LNCAP (cell line): ENCODE measurements at regions not wholly inside any gene's neighbourhood (a gene's known extent, or its start where the extent isn't known, plus 50 kb on each side); places are given as distances from the start of the nearest gene placed in this dataset.
A peak's percentile ranks its signal among the peaks of the same experiment; 100 is the strongest.

Experiments used
- TF ChIP-seq, protein P1 (sequence below): fragments of 450-650 bp; IDR thresholded peaks from 2 replicates; pipeline ENCODE4 v1.5.1; 2017; ENCODE audit warnings: mild to moderate bottlenecking

GRCh38 chr3:160161921-160162320, 63.3 kb upstream of the C3orf80 start:
- TF ChIP-seq, protein P1, sequence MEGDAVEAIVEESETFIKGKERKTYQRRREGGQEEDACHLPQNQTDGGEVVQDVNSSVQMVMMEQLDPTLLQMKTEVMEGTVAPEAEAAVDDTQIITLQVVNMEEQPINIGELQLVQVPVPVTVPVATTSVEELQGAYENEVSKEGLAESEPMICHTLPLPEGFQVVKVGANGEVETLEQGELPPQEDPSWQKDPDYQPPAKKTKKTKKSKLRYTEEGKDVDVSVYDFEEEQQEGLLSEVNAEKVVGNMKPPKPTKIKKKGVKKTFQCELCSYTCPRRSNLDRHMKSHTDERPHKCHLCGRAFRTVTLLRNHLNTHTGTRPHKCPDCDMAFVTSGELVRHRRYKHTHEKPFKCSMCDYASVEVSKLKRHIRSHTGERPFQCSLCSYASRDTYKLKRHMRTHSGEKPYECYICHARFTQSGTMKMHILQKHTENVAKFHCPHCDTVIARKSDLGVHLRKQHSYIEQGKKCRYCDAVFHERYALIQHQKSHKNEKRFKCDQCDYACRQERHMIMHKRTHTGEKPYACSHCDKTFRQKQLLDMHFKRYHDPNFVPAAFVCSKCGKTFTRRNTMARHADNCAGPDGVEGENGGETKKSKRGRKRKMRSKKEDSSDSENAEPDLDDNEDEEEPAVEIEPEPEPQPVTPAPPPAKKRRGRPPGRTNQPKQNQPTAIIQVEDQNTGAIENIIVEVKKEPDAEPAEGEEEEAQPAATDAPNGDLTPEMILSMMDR, result no peak

DNA sequence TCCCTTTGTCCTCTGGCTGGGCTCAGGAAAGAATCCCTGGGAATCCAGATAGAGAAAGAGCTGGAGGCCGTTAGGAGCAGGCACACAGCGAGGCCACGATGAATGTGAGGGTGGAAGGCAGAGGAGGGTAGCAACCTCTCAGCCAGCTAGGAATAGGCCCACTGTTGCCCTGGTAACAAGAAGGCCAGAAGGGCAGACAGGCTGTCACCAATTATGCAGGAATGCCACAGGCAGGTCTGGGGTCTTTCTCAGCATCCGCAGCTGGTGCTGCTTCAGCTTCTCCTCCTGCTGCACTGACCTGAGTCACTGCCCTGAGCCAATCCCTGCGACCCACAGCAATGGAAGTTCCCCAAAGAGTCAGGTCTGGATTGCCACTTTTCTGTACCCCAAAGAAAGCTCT, 62.8 kb upstream of the C3orf80 start:
- TF ChIP-seq, protein P1, result no peak

DNA sequence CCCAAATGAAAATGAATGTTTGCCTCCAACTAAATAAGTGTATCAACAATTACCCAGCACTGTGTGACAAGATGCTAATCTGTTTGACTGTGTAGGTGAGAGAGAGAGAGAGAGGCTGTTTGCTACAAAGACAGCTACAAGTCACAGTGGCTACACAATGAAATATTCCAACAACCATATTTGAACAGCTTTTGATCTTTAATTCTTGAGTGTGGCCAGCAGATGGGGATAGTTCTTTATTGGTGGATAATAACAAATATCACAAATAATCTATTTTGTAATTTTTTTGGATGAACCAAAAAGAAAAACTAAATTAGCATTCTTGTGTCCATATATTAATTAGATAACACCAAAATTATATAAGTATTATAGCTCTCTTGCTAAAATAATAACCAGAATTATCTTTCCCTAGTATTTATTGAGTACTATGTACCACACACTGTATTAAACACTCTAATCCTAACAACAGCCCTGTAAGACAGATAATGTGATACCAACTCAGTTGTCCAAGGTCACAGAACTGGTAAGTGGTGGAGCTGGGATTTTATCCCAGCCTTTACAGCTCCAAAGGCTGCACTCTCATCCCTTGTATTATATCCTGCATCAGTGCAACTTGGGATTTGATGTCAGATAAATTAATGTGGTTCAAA, 61.9 kb upstream of the C3orf80 start:
- TF ChIP-seq, protein P1, result peak; percentile 67

- TF ChIP-seq, protein P1, result no peak
Measured at GRCh38 chr3:160168246-160168645, 57.0 kb upstream of the C3orf80 start.

DNA sequence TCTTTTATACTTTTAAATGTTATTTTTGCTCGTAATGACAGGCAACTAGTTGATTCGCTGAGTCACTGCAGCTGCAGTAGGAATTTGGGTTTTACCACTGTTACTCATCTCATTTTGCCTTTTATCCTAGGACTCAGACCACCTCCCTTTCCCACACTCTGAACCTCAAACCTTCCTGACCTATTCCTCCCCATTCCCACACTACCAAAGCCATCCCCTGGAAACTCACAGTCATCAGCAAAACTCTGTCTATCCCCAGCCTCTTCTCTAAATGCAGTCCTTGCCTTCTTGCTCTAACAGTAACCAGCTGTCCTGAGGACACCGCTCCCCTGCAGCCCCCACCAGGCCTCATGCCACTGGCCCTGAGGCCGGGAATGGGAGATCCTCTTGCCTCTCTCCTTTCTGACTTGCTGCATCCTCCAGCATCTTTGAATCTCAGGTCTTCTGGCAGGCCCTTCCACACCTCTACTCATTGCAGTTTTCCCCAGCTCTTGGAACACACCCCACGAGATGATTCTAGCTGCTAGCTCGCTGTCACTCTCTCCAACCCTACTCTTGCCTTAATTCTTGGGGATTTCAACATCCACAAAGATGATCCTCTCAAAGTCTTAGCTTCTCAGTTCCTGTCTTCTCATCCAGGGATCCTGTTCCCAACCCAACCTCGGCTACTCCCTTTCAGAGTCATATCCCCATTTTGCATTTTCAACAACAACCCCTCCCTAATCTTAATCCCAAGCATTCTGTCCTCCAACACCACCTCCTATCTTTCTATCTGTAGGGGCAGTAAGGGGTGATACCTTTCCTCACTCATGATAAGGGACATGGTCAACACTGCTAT, 55.9 kb upstream of the C3orf80 start:
- TF ChIP-seq, protein P1, result no peak

DNA sequence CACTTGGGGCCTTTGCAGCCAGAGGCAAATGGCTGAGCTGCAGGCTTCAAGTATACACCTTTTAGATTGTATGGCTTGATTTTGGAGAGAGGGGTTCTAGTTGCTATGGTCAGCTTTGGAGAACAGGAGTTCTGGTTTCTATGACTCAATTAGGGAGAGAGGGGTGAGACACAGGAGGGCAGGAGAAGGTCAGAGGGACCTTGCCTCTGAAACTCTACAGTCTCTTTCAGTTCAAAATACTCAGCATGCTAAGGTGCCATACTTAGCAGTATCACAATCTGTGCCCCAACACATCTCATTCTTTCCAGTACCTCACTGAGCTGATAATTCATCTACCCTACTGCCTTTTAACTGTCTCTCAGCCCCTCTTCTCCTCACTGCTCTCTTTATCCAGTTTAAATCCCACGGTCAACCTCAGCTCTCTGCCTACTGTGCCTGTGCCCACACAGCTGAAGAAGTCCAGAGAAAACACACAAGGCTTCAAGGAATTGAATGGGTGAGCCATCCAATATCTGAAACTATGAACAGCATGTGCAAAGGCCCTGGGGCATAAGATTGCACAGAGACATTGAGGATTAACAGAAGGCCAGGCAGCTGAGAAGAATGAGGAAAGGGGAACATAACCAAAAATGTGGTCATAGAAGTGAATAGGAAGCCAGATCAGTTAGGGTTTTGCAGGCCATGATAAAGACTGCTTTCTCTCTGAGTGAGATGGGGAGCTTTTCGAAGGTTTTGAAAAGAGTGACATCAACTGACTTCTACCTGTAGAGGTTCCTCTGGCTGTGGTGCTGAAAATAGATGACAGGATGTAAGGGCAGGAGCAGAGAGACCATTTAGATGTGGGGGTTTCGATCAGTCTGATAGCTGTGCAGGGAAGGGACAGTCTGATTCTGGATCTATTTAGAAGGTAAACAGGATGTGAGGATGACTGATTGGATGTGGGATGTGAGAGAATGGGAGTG, 54.5 kb upstream of the C3orf80 start:
- TF ChIP-seq, protein P1, result no peak

DNA sequence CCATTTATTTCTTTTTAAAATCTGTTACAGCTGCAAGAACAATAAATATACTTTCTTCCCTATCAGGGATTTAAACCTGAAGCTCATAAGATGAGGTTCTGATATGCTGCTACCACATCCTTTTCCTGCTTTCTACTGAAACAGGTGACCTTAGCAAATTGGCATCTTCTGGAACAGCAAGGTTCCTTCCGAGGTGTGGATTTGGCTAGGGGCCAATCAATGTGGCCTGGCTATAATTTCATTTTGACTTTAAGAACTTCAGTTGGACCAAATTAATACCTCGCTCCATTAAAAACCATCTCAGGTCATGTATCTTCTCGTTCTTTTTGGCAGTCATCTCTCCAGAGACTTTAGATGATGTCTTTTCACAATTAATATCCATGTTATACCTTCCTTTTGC, 53.4 kb upstream of the C3orf80 start:
- TF ChIP-seq, protein P1, result no peak
